ENCODE measurements at regions not wholly inside any gene's neighbourhood (a gene's known extent, or its start where the extent isn't known, plus 50 kb on each side); places are given as distances from the start of the nearest gene placed in this dataset.

- no peak for TF ChIP-seq CTCF (IDR thresholded peaks at IDR 0.05; ENCODE audit: insufficient read depth, low read depth, low read length, missing control alignments)
- no peak overlapping the region for H3K4me3 ChIP-seq (ENCODE audit: low read depth, low read length)
- no peak for DNase-seq (ENCODE audit: low read depth)
Observed at GRCh38 chr7:22669692-22670421, 57.1 kb upstream of the IL6 start.

DNA sequence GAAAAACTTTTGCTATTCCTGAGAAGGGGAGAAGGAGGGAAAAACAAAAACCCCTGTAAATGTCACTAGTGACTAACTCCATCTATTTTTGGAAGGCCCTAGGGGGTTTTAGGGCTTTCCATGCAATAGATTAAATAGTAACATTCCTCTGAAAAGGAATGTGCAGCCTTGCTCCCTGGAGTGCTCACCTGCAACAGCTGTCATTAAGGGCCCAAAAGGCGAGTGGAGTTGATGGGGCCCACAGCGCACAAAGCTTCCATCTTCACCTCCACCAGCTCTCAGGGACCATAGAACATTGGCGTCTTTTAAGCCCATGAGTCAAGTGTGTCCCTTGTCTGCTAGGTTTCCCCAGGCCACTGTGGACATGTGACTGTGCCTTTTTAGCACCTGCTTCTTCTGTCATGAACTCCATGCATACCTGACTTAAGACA is 58.0 kb upstream of the IL6 start:
- TF ChIP-seq CTCF (IDR thresholded peaks at IDR 0.05; ENCODE audit: insufficient read depth, low read depth, low read length, missing control alignments) = no peak
- DNase-seq (ENCODE audit: low read depth) = no peak
- no peak overlapping the region for H3K4me3 ChIP-seq (ENCODE audit: low read depth, low read length)

- no peak for TF ChIP-seq CTCF (IDR thresholded peaks at IDR 0.05; ENCODE audit: insufficient read depth, low read depth, low read length, missing control alignments)
- no peak overlapping the region for H3K4me3 ChIP-seq (ENCODE audit: low read depth, low read length)
- DNase-seq (ENCODE audit: low read depth) = no peak
Observed at GRCh38 chr7:22667562-22668239, 59.3 kb upstream of the IL6 start.

DNA sequence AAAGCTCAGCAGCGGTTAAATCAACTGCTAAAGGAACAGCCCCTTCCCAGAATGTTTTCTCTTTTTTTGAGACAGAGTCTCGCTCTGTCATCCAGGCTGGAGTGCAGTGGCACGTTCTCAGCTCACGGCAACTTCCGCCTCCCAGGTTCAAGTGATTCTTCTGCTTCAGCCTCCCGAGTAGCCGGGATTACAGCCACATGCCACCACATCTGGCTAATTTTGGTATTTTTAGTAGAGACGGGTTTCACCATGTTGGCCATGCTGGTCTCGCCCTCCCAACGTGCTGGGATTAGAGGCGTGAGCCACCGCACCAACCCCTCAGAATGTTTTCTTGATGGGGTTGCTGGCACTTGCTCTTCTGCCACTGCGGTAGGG is 59.8 kb upstream of the IL6 start:
- no peak for DNase-seq (ENCODE audit: low read depth)
- no peak overlapping the region for H3K4me3 ChIP-seq (ENCODE audit: low read depth, low read length)
- no peak for TF ChIP-seq CTCF (IDR thresholded peaks at IDR 0.05; ENCODE audit: insufficient read depth, low read depth, low read length, missing control alignments)

DNA sequence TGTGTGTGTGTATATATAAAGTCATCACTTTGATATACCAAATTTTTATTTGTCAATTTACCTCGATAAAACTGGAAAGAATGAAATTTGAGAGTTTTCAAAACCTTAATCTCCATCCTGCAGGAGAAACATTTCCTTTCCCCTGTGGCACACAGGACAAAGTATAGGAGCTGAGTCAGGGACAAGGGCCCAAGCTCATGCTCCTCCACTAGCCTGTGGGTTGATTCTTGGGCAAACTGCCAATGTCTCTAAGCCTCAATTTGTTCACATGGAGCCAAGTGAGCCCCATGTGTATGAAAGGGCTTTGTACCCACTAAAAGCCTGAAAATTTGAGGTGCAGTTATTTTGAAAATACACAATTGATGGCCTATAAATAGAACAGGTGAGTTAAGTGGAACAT is 60.3 kb upstream of the IL6 start:
- DNase-seq (ENCODE audit: low read depth) = no peak
- TF ChIP-seq CTCF (IDR thresholded peaks at IDR 0.05; ENCODE audit: insufficient read depth, low read depth, low read length, missing control alignments) = no peak
- no peak overlapping the region for H3K4me3 ChIP-seq (ENCODE audit: low read depth, low read length)

GRCh38 chr7:22665923-22666322 is 61.1 kb upstream of the IL6 start:
- DNase-seq (ENCODE audit: low read depth) = no peak
- TF ChIP-seq CTCF (IDR thresholded peaks at IDR 0.05; ENCODE audit: insufficient read depth, low read depth, low read length, missing control alignments) = no peak
- H3K4me3 ChIP-seq (ENCODE audit: low read depth, low read length) = no peak overlapping the region
